ENCODE measurements at regions not wholly inside any gene's neighbourhood (a gene's known extent, or its start where the extent isn't known, plus 50 kb on each side); places are given as distances from the start of the nearest gene placed in this dataset.

- no peak overlapping the region for H3K27ac ChIP-seq
- 85% methylated on average over 4 of the region's 4 CpGs for WGBS, 2 donors
- DNase-seq: no peak
- no peaks in the 10 kb centered on the region for H3K36me3 ChIP-seq (ENCODE audit: low read depth, missing control alignments)
- intact Hi-C loops (cut with DNase I; ENCODE audit: low total_unique reads): no loop called here
- no peaks in the 10 kb centered on the region for H3K27me3 ChIP-seq
- H3K9me3 ChIP-seq: no peaks in the 10 kb centered on the region
- TF ChIP-seq POLR2A (IDR thresholded peaks at IDR 0.05) (no peak), CTCF (IDR thresholded peaks at IDR 0.05) (no peak)
- H3K4me3 ChIP-seq: no peak overlapping the region
- no peaks in the 10 kb centered on the region for H3K4me1 ChIP-seq
Measured at GRCh38 chr4:26113339-26113940, 199.4 kb downstream of the SMIM20 start.

- TF ChIP-seq CTCF (IDR thresholded peaks at IDR 0.05) (no peak), POLR2A (IDR thresholded peaks at IDR 0.05) (no peak)
- Histone ChIP-seq H3K36me3 (ENCODE audit: low read depth, missing control alignments) (no peaks in the 10 kb centered on the region), H3K27ac (no peak overlapping the region), H3K9me3 (no peaks in the 10 kb centered on the region), H3K27me3 (no peaks in the 10 kb centered on the region), H3K4me1 (no peaks in the 10 kb centered on the region), H3K4me3 (no peak overlapping the region)
- WGBS, 2 donors: 59 to 73% methylated on average over 4 of the region's 4 CpGs
- DNase-seq: no peak
- intact Hi-C loops (cut with DNase I; ENCODE audit: low total_unique reads): no loop called here
Measured at GRCh38 chr4:26116057-26116456, 202.0 kb downstream of the SMIM20 start.

GRCh38 chr4:26120098-26120825 lies 200.6 kb upstream of the RBPJ start:
- WGBS, 2 donors: 91% methylated on average over 6 of the region's 6 CpGs
- H3K27me3 ChIP-seq: no peaks in the 10 kb centered on the region
- H3K4me1 ChIP-seq: no peaks in the 10 kb centered on the region
- intact Hi-C loops (cut with DNase I; ENCODE audit: low total_unique reads): no loop called here
- no peaks in the 10 kb centered on the region for H3K9me3 ChIP-seq
- no peak overlapping the region for H3K4me3 ChIP-seq
- H3K27ac ChIP-seq: no peak overlapping the region
- H3K36me3 ChIP-seq (ENCODE audit: low read depth, missing control alignments): no peaks in the 10 kb centered on the region
- TF ChIP-seq POLR2A (IDR thresholded peaks at IDR 0.05) (no peak), CTCF (IDR thresholded peaks at IDR 0.05) (no peak)
- no peak for DNase-seq

- intact Hi-C loops (cut with DNase I; ENCODE audit: low total_unique reads): no loop called here
- Histone ChIP-seq H3K36me3 (ENCODE audit: low read depth, missing control alignments) (no peaks in the 10 kb centered on the region), H3K9me3 (no peaks in the 10 kb centered on the region), H3K4me1 (no peaks in the 10 kb centered on the region), H3K27ac (no peak overlapping the region), H3K4me3 (no peak overlapping the region), H3K27me3 (no peaks in the 10 kb centered on the region)
- TF ChIP-seq CTCF (IDR thresholded peaks at IDR 0.05): no peak
- no peak for TF ChIP-seq POLR2A (IDR thresholded peaks at IDR 0.05)
- WGBS, 2 donors: 90 to 93% methylated on average over 3 of the region's 3 CpGs
- no peak for DNase-seq
Measured at GRCh38 chr4:26122690-26123089, 198.1 kb upstream of the RBPJ start.

Measured in testis (tissue), 2 donors.